Stimulated activated naive B cell treated with anti-CD40 and anti-IgM and Interleukin-4, amounts not matched to agents 10 μg/mL and 1 μg/mL and 100 μg/mL, for 72 hours (primary cell): ENCODE measurements at regions not wholly inside any gene's neighbourhood (a gene's known extent, or its start where the extent isn't known, plus 50 kb on each side); places are given as distances from the start of the nearest gene placed in this dataset.

Source experiments
- ATAC-seq, 2 donors: fragments of 150-1000 bp; cut with Tn5 transposase; replicated peaks; 2 replicates each; pipeline ENCODE4 v1.10.0; 2021; ENCODE audit warnings: moderate library complexity in 1 of 2
- DNase-seq: peaks from one replicate; pipeline ENCODE4 v3.0.0; 2021
- H3K27ac Mint-ChIP-seq: one replicate; pipeline ENCODE4 v1.8.0; 2022; ENCODE audit warnings: mild to moderate bottlenecking, mixed read lengths
- H3K27me3 Mint-ChIP-seq, 2 donors: one replicate each; pipeline ENCODE4 v1.8.0; 2022; ENCODE audit warnings: mixed read lengths in 2 of 2
- H3K36me3 Mint-ChIP-seq, 2 donors: one replicate each; pipeline ENCODE4 v1.8.0; 2022; ENCODE audit warnings: mixed read lengths in 2 of 2, mild to moderate bottlenecking in 1 of 2
- H3K4me1 Mint-ChIP-seq, 2 donors: one replicate each; pipeline ENCODE4 v1.8.0; 2022; ENCODE audit warnings: mixed read lengths in 2 of 2, mild to moderate bottlenecking in 1 of 2
- H3K4me3 Mint-ChIP-seq, 2 donors: one replicate each; pipeline ENCODE4 v1.8.0; 2022; ENCODE audit warnings: mild to moderate bottlenecking in 2 of 2, mixed read lengths in 2 of 2, moderate library complexity in 1 of 2
- H3K9me3 Mint-ChIP-seq, 2 donors: one replicate each; pipeline ENCODE4 v1.8.0; 2022; ENCODE audit warnings: mixed read lengths in 2 of 2, mild to moderate bottlenecking in 1 of 2

GRCh38 chr11:33509632-33510031 lies 191.0 kb downstream of the C11orf91 start:
- no peaks in the 10 kb centered on the region for H3K9me3 Mint-ChIP-seq
- no peak overlapping the region for H3K27ac Mint-ChIP-seq
- DNase-seq (no peak), ATAC-seq (no peak)
- H3K36me3 Mint-ChIP-seq, result no peaks in the 10 kb centered on the region
- peaks cover 4 to 48% of the 10 kb centered on the region in 2 donors for H3K27me3 Mint-ChIP-seq
- H3K4me1 Mint-ChIP-seq, result no peaks in the 10 kb centered on the region
- H3K4me3 Mint-ChIP-seq, result no peak overlapping the region

GRCh38 chr11:33507967-33508366 lies 192.7 kb downstream of the C11orf91 start:
- no peak for DNase-seq
- Mint-ChIP-seq H3K36me3 (no peaks in the 10 kb centered on the region), H3K4me3 (no peak overlapping the region), H3K4me1 (no peaks in the 10 kb centered on the region), H3K27ac (no peak overlapping the region), H3K27me3 (peaks cover 4 to 40% of the 10 kb centered on the region in 2 donors), H3K9me3 (no peaks in the 10 kb centered on the region)
- no peak for ATAC-seq

DNA sequence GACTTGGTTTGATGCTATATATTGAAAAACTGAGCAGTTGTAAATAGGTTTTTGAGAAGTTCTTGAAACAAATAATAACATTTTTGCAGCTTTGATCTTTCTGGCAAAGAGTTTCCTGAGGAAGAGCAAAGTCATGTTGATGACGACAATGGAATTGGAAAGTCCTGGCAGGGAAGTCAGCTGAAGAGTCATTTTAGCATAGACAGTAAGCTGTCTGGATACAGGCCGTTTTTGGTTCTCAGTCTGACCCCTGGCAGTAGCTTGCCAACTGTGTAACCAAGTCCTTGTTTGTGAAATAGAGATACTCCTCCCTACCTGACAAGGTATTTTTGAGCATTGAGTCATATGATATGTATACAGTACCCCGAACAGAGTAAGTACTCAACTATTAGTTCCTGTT lies 193.3 kb downstream of the C11orf91 start:
- Mint-ChIP-seq H3K36me3 (no peaks in the 10 kb centered on the region), H3K4me3 (no peak overlapping the region), H3K9me3 (no peaks in the 10 kb centered on the region), H3K4me1 (no peaks in the 10 kb centered on the region), H3K27ac (no peak overlapping the region), H3K27me3 (peaks cover 4 to 34% of the 10 kb centered on the region in 2 donors)
- DNase-seq, result no peak
- no peak for ATAC-seq

GRCh38 chr11:33505093-33505492 lies 195.5 kb downstream of the C11orf91 start:
- H3K36me3 Mint-ChIP-seq, result no peaks in the 10 kb centered on the region
- H3K4me1 Mint-ChIP-seq, result no peaks in the 10 kb centered on the region
- no peak overlapping the region for H3K27ac Mint-ChIP-seq
- no peak for ATAC-seq
- H3K27me3 Mint-ChIP-seq, result peaks cover 4 to 22% of the 10 kb centered on the region in 2 donors
- no peak for DNase-seq
- H3K9me3 Mint-ChIP-seq, result no peaks in the 10 kb centered on the region
- no peak overlapping the region for H3K4me3 Mint-ChIP-seq

DNA sequence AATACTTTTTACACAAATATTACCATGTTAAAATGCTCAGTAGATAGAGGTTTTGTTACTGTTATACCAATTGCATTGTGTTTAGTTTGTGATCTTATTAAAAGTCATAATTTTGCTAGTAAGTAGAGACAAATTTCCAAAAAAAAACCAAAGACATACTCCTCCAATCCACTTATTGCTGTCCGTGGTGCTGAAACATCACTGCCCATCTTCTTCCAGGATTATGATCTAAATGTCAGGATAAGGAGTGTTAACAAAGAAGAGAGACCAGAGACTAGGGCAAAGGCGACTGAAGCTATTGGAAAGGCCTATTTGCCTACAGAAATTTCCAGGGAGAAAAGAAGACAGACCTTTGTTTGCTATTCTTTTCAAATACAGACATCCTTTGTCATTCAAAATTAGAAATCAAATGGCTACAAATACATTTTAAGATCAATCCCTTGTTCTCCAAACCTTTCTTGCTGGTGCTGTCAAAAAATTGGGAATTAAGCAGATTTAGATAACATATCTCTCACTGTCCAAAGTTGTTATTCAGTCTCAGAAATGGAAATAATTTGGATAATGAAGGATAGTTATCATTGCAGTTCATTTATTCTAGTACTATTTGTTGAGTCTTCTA lies 199.7 kb downstream of the C11orf91 start:
- Mint-ChIP-seq H3K4me3 (no peak overlapping the region), H3K27me3 (peaks cover 11 to 12% of the 10 kb centered on the region in 2 donors), H3K36me3 (no peaks in the 10 kb centered on the region), H3K4me1 (no peaks in the 10 kb centered on the region), H3K27ac (no peak overlapping the region), H3K9me3 (no peaks in the 10 kb centered on the region)
- no peak for ATAC-seq
- DNase-seq, result no peak

DNA sequence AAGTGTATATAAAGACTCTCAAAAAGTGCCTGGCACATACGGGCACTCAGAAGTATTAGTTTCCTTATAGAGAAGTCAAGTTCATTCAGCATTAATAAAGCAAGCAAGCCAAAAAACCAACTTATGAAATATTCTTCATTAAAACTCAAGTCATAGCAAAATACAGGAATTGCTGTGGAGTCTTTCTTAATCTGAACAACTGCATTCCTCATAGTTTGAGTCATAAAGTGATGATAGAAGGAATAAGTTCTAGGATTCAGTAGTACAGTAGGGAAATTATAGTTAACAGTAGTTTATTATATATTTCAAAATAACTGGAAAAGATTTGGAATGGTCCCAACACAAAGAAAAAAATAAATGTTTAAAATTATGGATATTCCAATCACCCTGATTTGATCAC lies 200.3 kb downstream of the C11orf91 start:
- no peaks in the 10 kb centered on the region for H3K4me1 Mint-ChIP-seq
- DNase-seq (no peak), ATAC-seq (no peak)
- peaks cover 11 to 12% of the 10 kb centered on the region in 2 donors for H3K27me3 Mint-ChIP-seq
- H3K4me3 Mint-ChIP-seq, result no peak overlapping the region
- no peak overlapping the region for H3K27ac Mint-ChIP-seq
- H3K9me3 Mint-ChIP-seq, result no peaks in the 10 kb centered on the region
- no peaks in the 10 kb centered on the region for H3K36me3 Mint-ChIP-seq

DNA sequence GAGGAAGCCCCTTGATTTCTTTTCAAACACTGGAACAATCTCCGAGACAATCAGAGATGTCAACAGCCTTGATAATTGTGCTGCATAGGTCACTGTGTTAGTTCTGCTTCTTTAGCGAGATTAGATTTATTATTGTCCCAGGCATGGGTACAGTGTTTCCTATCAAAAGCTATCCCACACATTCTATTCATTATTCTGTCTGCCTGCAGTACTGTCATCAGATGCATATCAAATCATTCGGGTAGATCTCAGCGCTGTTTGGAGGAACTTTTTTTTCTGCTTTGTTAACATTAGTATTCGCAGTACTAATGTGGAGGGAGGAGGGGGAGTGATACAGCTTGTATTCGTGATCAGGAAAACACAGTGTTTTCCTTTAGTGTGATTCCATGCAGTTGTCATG lies 208.0 kb downstream of the C11orf91 start:
- Mint-ChIP-seq H3K27ac (no peak overlapping the region), H3K4me1 (no peaks in the 10 kb centered on the region)

DNA sequence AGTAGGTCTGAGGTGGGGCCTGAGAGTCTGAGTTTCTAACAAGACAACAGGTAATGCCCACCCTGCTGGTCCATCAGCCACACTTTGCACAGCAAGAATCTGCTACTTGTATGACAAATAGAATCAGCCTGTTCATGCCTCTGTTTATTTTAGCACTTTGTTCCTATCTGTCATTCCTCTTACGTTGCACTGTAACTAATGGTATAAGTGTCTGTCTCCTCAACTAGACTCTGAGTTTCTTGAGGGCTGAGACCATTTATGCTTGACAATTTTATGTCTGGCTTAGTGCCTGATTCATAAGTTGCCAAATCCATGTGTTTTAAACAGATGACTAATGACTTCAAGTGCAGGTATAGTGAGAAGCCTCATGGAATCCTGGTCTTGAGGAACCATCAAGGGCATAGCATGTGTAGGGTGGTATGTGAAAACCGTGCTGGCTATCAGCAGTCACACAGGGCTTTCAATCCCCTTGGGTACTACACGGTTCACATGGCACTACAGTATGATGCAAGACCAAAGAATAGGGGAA lies 209.7 kb downstream of the C11orf91 start:
- Mint-ChIP-seq H3K4me3 (no peak overlapping the region), H3K4me1 (no peaks in the 10 kb centered on the region), H3K27ac (no peak overlapping the region), H3K27me3 (peaks cover 12 to 15% of the 10 kb centered on the region in 2 donors), H3K36me3 (no peaks in the 10 kb centered on the region), H3K9me3 (peaks cover 0 to 3% of the 10 kb centered on the region in 2 donors)
- DNase-seq, result no peak
- ATAC-seq, result no peak

More for the DNA sequence above, 208.0 kb downstream of the C11orf91 start:
- no peak for ATAC-seq
- no peaks in the 10 kb centered on the region for H3K36me3 Mint-ChIP-seq
- peaks cover 0 to 3% of the 10 kb centered on the region in 2 donors for H3K9me3 Mint-ChIP-seq
- H3K27me3 Mint-ChIP-seq, result peaks cover 17 to 22% of the 10 kb centered on the region in 2 donors
- no peak for DNase-seq
- H3K4me3 Mint-ChIP-seq, result no peak overlapping the region

- DNase-seq (no peak), ATAC-seq (no peak)
- Mint-ChIP-seq H3K27ac (no peak overlapping the region), H3K27me3 (peaks cover 15 to 24% of the 10 kb centered on the region in 2 donors), H3K4me1 (no peaks in the 10 kb centered on the region), H3K36me3 (no peaks in the 10 kb centered on the region), H3K4me3 (no peak overlapping the region), H3K9me3 (peaks cover 4% of the 10 kb centered on the region in 2 donors)
These were observed 211.7 kb downstream of the C11orf91 start for GRCh38 chr11:33488971-33489370.

GRCh38 chr11:33480626-33481025 lies 220.0 kb downstream of the C11orf91 start:
- H3K9me3 Mint-ChIP-seq, result peaks cover 2 to 4% of the 10 kb centered on the region in 2 donors

DNA sequence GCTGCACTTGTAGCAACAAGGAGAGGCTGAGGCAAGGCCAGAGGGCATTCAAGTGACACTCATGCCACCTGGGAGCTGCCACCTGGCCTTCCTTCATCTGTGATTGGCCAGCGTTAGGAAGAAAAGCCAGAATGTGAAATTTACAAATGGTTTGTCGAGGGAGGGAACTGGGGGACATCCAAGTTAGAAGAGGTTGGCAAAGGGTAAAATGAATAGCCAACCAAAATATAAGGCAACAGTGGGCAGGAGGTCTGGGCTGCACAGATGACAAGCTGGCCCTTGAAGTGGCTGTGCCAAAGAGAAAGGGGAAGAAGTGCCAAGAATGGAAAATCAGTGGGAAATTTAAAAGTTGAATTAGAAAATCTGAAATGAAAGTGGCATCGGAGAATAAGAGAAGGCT lies 221.4 kb downstream of the C11orf91 start:
- DNase-seq (no peak), ATAC-seq (no peak)
- Mint-ChIP-seq H3K9me3 (peaks cover under 1 to 3% of the 10 kb centered on the region in 2 donors), H3K4me3 (no peak overlapping the region), H3K36me3 (no peaks in the 10 kb centered on the region), H3K4me1 (peaks cover 0 to 2% of the 10 kb centered on the region in 2 donors), H3K27ac (no peak overlapping the region), H3K27me3 (peaks cover 21 to 26% of the 10 kb centered on the region in 2 donors)

More at GRCh38 chr11:33480626-33481025, 220.0 kb downstream of the C11orf91 start:
- Mint-ChIP-seq H3K4me3 (no peak overlapping the region), H3K27ac (no peak overlapping the region), H3K27me3 (peaks cover 24 to 26% of the 10 kb centered on the region in 2 donors), H3K4me1 (no peaks in the 10 kb centered on the region), H3K36me3 (no peaks in the 10 kb centered on the region)
- no peak for ATAC-seq
- DNase-seq, result no peak

DNA sequence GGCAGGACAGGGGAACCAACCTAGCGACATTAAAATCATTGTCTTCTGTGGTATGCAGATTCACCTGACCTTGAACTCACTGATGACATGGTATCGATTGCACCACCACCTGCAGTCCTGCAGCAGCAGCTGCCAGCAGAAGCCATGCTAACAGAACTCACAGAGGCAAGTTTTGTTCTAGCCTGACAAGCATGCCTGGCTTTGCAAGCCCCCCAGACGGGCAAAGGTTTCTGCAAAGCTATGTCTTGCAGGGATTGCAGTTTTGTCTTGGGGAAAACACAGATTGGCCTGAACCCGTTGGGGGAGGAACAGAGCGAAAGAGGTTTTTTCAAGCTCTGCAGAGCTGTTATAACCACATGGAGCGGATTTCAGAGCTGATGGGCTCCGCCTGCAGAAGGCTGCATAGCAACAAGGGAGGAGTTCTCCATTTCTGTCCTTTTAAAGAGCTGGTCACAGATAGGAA lies 221.0 kb downstream of the HIPK3 start:
- Mint-ChIP-seq H3K27ac (no peak overlapping the region), H3K9me3 (no peaks in the 10 kb centered on the region), H3K4me3 (no peak overlapping the region), H3K27me3 (peaks cover 22 to 35% of the 10 kb centered on the region in 2 donors), H3K36me3 (no peaks in the 10 kb centered on the region), H3K4me1 (peaks cover 0 to 12% of the 10 kb centered on the region in 2 donors)
- DNase-seq (peak; percentile 27), ATAC-seq (peak; percentile 89)

GRCh38 chr11:33476945-33477606 lies 219.9 kb downstream of the HIPK3 start:
- Mint-ChIP-seq H3K4me1 (peaks cover 0 to 12% of the 10 kb centered on the region in 2 donors), H3K27me3 (peaks cover 27 to 33% of the 10 kb centered on the region in 2 donors), H3K9me3 (no peaks in the 10 kb centered on the region), H3K4me3 (no peak overlapping the region), H3K36me3 (no peaks in the 10 kb centered on the region), H3K27ac (no peak overlapping the region)
- DNase-seq, result no peak
- ATAC-seq, result peak; percentile 34 to 47

GRCh38 chr11:33475993-33476392 lies 218.8 kb downstream of the HIPK3 start:
- ATAC-seq, result peak; percentile 35 to 45
- Mint-ChIP-seq H3K9me3 (no peaks in the 10 kb centered on the region), H3K4me3 (no peak overlapping the region), H3K4me1 (peaks cover 0 to 12% of the 10 kb centered on the region in 2 donors), H3K27ac (no peak overlapping the region), H3K36me3 (no peaks in the 10 kb centered on the region), H3K27me3 (peaks cover 32 to 44% of the 10 kb centered on the region in 2 donors)
- peak; percentile 17 for DNase-seq

- no peak overlapping the region for H3K4me3 Mint-ChIP-seq
- no peaks in the 10 kb centered on the region for H3K36me3 Mint-ChIP-seq
- H3K27me3 Mint-ChIP-seq, result peaks cover 29 to 40% of the 10 kb centered on the region in 2 donors
- H3K9me3 Mint-ChIP-seq, result peaks cover 0 to 2% of the 10 kb centered on the region in 2 donors
- ATAC-seq, result no peak
- no peak overlapping the region for H3K27ac Mint-ChIP-seq
- no peak for DNase-seq
- peaks cover 0 to 12% of the 10 kb centered on the region in 2 donors for H3K4me1 Mint-ChIP-seq
These were observed 217.7 kb downstream of the HIPK3 start for GRCh38 chr11:33474866-33475265.
